ENCODE measurements at regions not wholly inside any gene's neighbourhood (a gene's known extent, or its start where the extent isn't known, plus 50 kb on each side); places are given as distances from the start of the nearest gene placed in this dataset.

- no peak for DNase-seq (ENCODE audit: low spot score)
- in situ Hi-C loops (cut with HindIII; ENCODE audit: low sequenced_read_pairs): no loop called here
Observed at GRCh38 chr6:40779409-40779808, 192.2 kb upstream of the LRFN2 start.

GRCh38 chr6:40778918-40779317 lies 191.8 kb upstream of the LRFN2 start:
- in situ Hi-C loops (cut with HindIII; ENCODE audit: low sequenced_read_pairs): no loop called here
- DNase-seq (ENCODE audit: low spot score): no peak

- in situ Hi-C loops (cut with HindIII; ENCODE audit: low sequenced_read_pairs): no loop called here
- no peak for DNase-seq (ENCODE audit: low spot score)
Observed at GRCh38 chr6:40778196-40778595, 191.0 kb upstream of the LRFN2 start.

- in situ Hi-C loops (cut with HindIII; ENCODE audit: low sequenced_read_pairs): no loop called here
- no peak for DNase-seq (ENCODE audit: low spot score)
Observed at GRCh38 chr6:40774932-40775331, 187.8 kb upstream of the LRFN2 start.

GRCh38 chr6:40770794-40771193 lies 183.6 kb upstream of the LRFN2 start:
- DNase-seq (ENCODE audit: low spot score): no peak
- in situ Hi-C loops (cut with HindIII; ENCODE audit: low sequenced_read_pairs): no loop called here

GRCh38 chr6:40764726-40765125 lies 177.6 kb upstream of the LRFN2 start:
- in situ Hi-C loops (cut with HindIII; ENCODE audit: low sequenced_read_pairs): no loop called here
- DNase-seq (ENCODE audit: low spot score): no peak

- no peak for DNase-seq (ENCODE audit: low spot score)
- in situ Hi-C loops (cut with HindIII; ENCODE audit: low sequenced_read_pairs): no loop called here
Observed at GRCh38 chr6:40762981-40763380, 175.8 kb upstream of the LRFN2 start.

- in situ Hi-C loops (cut with HindIII; ENCODE audit: low sequenced_read_pairs): no loop called here
- no peak for DNase-seq (ENCODE audit: low spot score)
Observed at GRCh38 chr6:40760887-40761286, 173.7 kb upstream of the LRFN2 start.

- in situ Hi-C loops (cut with HindIII; ENCODE audit: low sequenced_read_pairs): no loop called here
- DNase-seq (ENCODE audit: low spot score): no peak
Observed at GRCh38 chr6:40759838-40760237, 172.7 kb upstream of the LRFN2 start.

- no peak for DNase-seq (ENCODE audit: low spot score)
- in situ Hi-C loops (cut with HindIII; ENCODE audit: low sequenced_read_pairs): no loop called here
Observed at GRCh38 chr6:40759264-40759663, 172.1 kb upstream of the LRFN2 start.

- in situ Hi-C loops (cut with HindIII; ENCODE audit: low sequenced_read_pairs): no loop called here
- DNase-seq (ENCODE audit: low spot score): no peak
Observed at GRCh38 chr6:40755749-40756452, 168.7 kb upstream of the LRFN2 start.

GRCh38 chr6:40755046-40755681 lies 168.0 kb upstream of the LRFN2 start:
- no peak for DNase-seq (ENCODE audit: low spot score)
- in situ Hi-C loops (cut with HindIII; ENCODE audit: low sequenced_read_pairs): no loop called here

- in situ Hi-C loops (cut with HindIII; ENCODE audit: low sequenced_read_pairs): no loop called here
- no peak for DNase-seq (ENCODE audit: low spot score)
Observed at GRCh38 chr6:40754461-40755045, 167.4 kb upstream of the LRFN2 start.

- no peak for DNase-seq (ENCODE audit: low spot score)
- in situ Hi-C loops (cut with HindIII; ENCODE audit: low sequenced_read_pairs): no loop called here
Observed at GRCh38 chr6:40753675-40754448, 166.7 kb upstream of the LRFN2 start.

- in situ Hi-C loops (cut with HindIII; ENCODE audit: low sequenced_read_pairs): no loop called here
- no peak for DNase-seq (ENCODE audit: low spot score)
Observed at GRCh38 chr6:40753048-40753447, 165.9 kb upstream of the LRFN2 start.

GRCh38 chr6:40744835-40745234 lies 157.7 kb upstream of the LRFN2 start:
- in situ Hi-C loops (cut with HindIII; ENCODE audit: low sequenced_read_pairs): no loop called here
- no peak for DNase-seq (ENCODE audit: low spot score)

- in situ Hi-C loops (cut with HindIII; ENCODE audit: low sequenced_read_pairs): no loop called here
- no peak for DNase-seq (ENCODE audit: low spot score)
Observed at GRCh38 chr6:40743690-40744446, 156.7 kb upstream of the LRFN2 start.

GRCh38 chr6:40743226-40743625 lies 156.1 kb upstream of the LRFN2 start:
- DNase-seq (ENCODE audit: low spot score): no peak

GRCh38 chr6:40740518-40740917 lies 153.4 kb upstream of the LRFN2 start:
- in situ Hi-C loops (cut with HindIII; ENCODE audit: low sequenced_read_pairs): no loop called here
- no peak for DNase-seq (ENCODE audit: low spot score)

More at GRCh38 chr6:40743226-40743625, 156.1 kb upstream of the LRFN2 start:
- in situ Hi-C loops (cut with HindIII; ENCODE audit: low sequenced_read_pairs): no loop called here

Measured in G401 (cell line).